K562 (cell line): ENCODE measurements at regions not wholly inside any gene's neighbourhood (a gene's known extent, or its start where the extent isn't known, plus 50 kb on each side); places are given as distances from the start of the nearest gene placed in this dataset.

Experiments
- ATAC-seq: fragments of 200-7000 bp; cut with Tn5 transposase; 3 replicates; pipeline ENCODE4 v1.9.1; 2020; ENCODE audit warnings: moderate library complexity
- BruUV-seq: library from RNA; stranded (reverse); fragments of 400-500 nt; replicated peaks from 2 replicates; lab custom pipeline; 2021; lab: Mats Ljungman, UMichigan
- CTCF ChIA-PET: fragments of 300-600 bp; formaldehyde crosslinking; extraction: SDS; loops from one replicate; lab custom pipeline; 2021; ENCODE audit warnings: low intra/inter-chr PET ratio; lab: Yijun Ruan, JAX
- POLR2A ChIA-PET: fragments of 300-600, 350-650 bp; sonication (Branson Sonifier 250); formaldehyde crosslinking; extraction: SDS; loops from one replicate; lab custom pipeline; 2021; ENCODE audit warnings: antibody characterized with exemption, inconsistent platforms; lab: Yijun Ruan, JAX
- DNase-seq, 4 experiments: peaks; one replicate each; pipeline versions ENCODE4 v3.0.0 to v3.0.0-alpha.2; 2011 to 2018; ENCODE audit warnings: low spot score in 3 of 4, mixed read lengths in 3 of 4; ENCODE audit errors: extremely low read depth in 1 of 4
- FAIRE-seq: peaks from 2 replicates; lab custom pipeline; 2011; peaks lifted over from hg19 to GRCh38; lab: Jason Lieb, UNC
- H2AFZ ChIP-seq: 2 replicates; pipeline ENCODE4 v1.6.0; 2011; ENCODE audit warnings: low read depth, low read length, control low read depth, inconsistent platforms
- H3K27ac ChIP-seq: fragments of 200-600 bp; 3 replicates; pipeline ENCODE4 v1.8.0; 2011; ENCODE audit warnings: low read depth, mild to moderate bottlenecking, control low read depth, inconsistent platforms, low read length, moderate library complexity, mixed read lengths; ENCODE audit errors: extremely low read depth
- H3K27me3 ChIP-seq, 2 experiments: fragments of 300-600 bp in 1 of 2; 2 replicates in 1 of 2; 3 replicates in 1 of 2; pipeline versions ENCODE4 v1.6.0 to v1.8.0; 2011; ENCODE audit warnings: inconsistent platforms in 2 of 2, low read length in 2 of 2, mild to moderate bottlenecking in 1 of 2, mixed read lengths in 1 of 2, moderate library complexity in 1 of 2; ENCODE audit not compliant: control insufficient read depth in 2 of 2, insufficient read depth in 2 of 2
- H3K36me3 ChIP-seq: fragments of 300-600 bp; 3 replicates; pipeline ENCODE4 v1.8.0; 2011; ENCODE audit warnings: mild to moderate bottlenecking, low read length, inconsistent platforms; ENCODE audit not compliant: control insufficient read depth, insufficient read depth
- H3K4me1 ChIP-seq, 2 experiments: fragments of 200-600 bp in 1 of 2; replicated peaks in 1 of 2; 2 replicates in 1 of 2; 3 replicates in 1 of 2; pipeline versions ENCODE4 v1.5.1 to v1.8.0; 2011; ENCODE audit warnings: inconsistent platforms in 2 of 2, low read length in 2 of 2, mild to moderate bottlenecking in 1 of 2, mixed read lengths in 1 of 2, moderate library complexity in 1 of 2; ENCODE audit not compliant: control insufficient read depth in 2 of 2, insufficient read depth in 2 of 2
- H3K4me2 ChIP-seq: 2 replicates; pipeline ENCODE4 v1.6.1; 2011; ENCODE audit warnings: low read length, control low read depth, inconsistent platforms, mixed read lengths; ENCODE audit not compliant: insufficient read depth
- H3K4me3 ChIP-seq: fragments of 200-600 bp; sonication (generic), shearing (Covaris generic); 2 replicates; pipeline ENCODE4 v1.5.1; 2016; ENCODE audit warnings: control low read depth, inconsistent platforms
- H3K79me2 ChIP-seq: fragments of 200-600 bp; 3 replicates; pipeline ENCODE4 v1.8.0; 2011; ENCODE audit warnings: low read length, inconsistent platforms; ENCODE audit not compliant: control insufficient read depth, insufficient read depth
- H3K9ac ChIP-seq, 2 experiments: 2 replicates each; pipeline versions ENCODE4 v1.6.0 to v1.6.1; 2011; ENCODE audit warnings: low read depth in 2 of 2, low read length in 2 of 2, control low read depth in 1 of 2, inconsistent platforms in 1 of 2, mild to moderate bottlenecking in 1 of 2, mixed read lengths in 1 of 2; ENCODE audit not compliant: insufficient read depth in 1 of 2
- H3K9me1 ChIP-seq: one replicate; pipeline ENCODE4 v1.6.0; 2011; ENCODE audit warnings: inconsistent platforms, mild to moderate bottlenecking, low read length, moderate library complexity; ENCODE audit not compliant: control insufficient read depth, insufficient read depth
- H3K9me3 ChIP-seq: replicated peaks from 2 replicates; pipeline ENCODE4 v1.5.1; 2011; ENCODE audit warnings: low read depth, low read length, inconsistent platforms; ENCODE audit not compliant: control insufficient read depth, insufficient read depth
- H4K20me1 ChIP-seq: replicated peaks from 2 replicates; pipeline ENCODE4 v1.6.1; 2011; ENCODE audit warnings: low read length, inconsistent platforms, mixed read lengths; ENCODE audit not compliant: control insufficient read depth, insufficient read depth
- CXXC5 ChIP-seq: fragments of 250-450 bp; sonication (Bioruptor Pico); IDR thresholded peaks from 2 replicates; pipeline ENCODE4 v1.8.0; 2022; ENCODE audit warnings: inconsistent platforms, mild to moderate bottlenecking, moderate library complexity
- HDAC6 ChIP-seq: IDR thresholded peaks from 2 replicates; pipeline ENCODE4 v1.6.1; 2012; ENCODE audit warnings: low read depth, mild to moderate bottlenecking, control low read depth, inconsistent platforms, low read length, moderate library complexity
- KDM4B ChIP-seq, 2 experiments: fragments of 450-650 bp in 1 of 2; sonication (generic) in 1 of 2; IDR thresholded peaks; 2 replicates each; pipeline ENCODE4 v1.6.1; 2016 to 2017; ENCODE audit warnings: borderline replicate concordance in 2 of 2, antibody characterized with exemption in 1 of 2, low read depth in 1 of 2, mild to moderate bottlenecking in 1 of 2
- MYNN ChIP-seq, 2 experiments: sonication (generic); formaldehyde crosslinking in 1 of 2; IDR thresholded peaks; 2 replicates each; pipeline versions ENCODE4 v1.5.0 to v1.6.1; 2016 to 2020; ENCODE audit warnings: antibody characterized with exemption in 1 of 2, missing genetic modification reagents in 1 of 2
- OTX1 ChIP-seq: fragments of 450-650 bp; formaldehyde crosslinking; IDR thresholded peaks from 2 replicates; pipeline ENCODE4 v1.4.0; 2022; ENCODE audit warnings: mild to moderate bottlenecking
- ZNF57 ChIP-seq: fragments of 450-650 bp; formaldehyde crosslinking; IDR thresholded peaks from 2 replicates; pipeline ENCODE4 v1.4.0; 2020; ENCODE audit warnings: mild to moderate bottlenecking, moderate library complexity
- WGBS: fragments of 100-300 bp; shearing (Covaris generic); methylation state at CpG from one replicate; pipeline ENCODE4 v1.1.6; 2016; ENCODE audit warnings: low coverage, mixed read lengths; ENCODE audit not compliant: insufficient coverage; ENCODE audit errors: missing lambda C conversion rate; 5-methylcytosine and 5-hydroxymethylcytosine counted together
- in situ Hi-C: fragments of 300-500 bp; cut with MboI; formaldehyde crosslinking; loops from 4 replicates; pipeline ENCODE4 v1.15.0; 2018; ENCODE audit warnings: inconsistent platforms, mixed read lengths
- intact Hi-C: fragments of 100-400 bp; cut with micrococcal nuclease; formaldehyde crosslinking; loops from 2 replicates; pipeline ENCODE4 v1.14.2; 2022

GRCh38 chr2:238638982-238639628, 208.8 kb upstream of the TWIST2 start:
- Histone ChIP-seq H3K27me3 (peaks cover 0 to 57% of the 10 kb centered on the region in 2 experiments; a peak in 3 of 5 replicates), H3K4me1 (no peaks in the 10 kb centered on the region), H3K4me3 (no peak overlapping the region), H2AFZ (no peak overlapping the region), H3K4me2 (no peak overlapping the region), H3K36me3 (no peaks in the 10 kb centered on the region), H4K20me1 (no peaks in the 10 kb centered on the region; the same call in 1 of the 2 replicates), H3K9me3 (no peaks in the 10 kb centered on the region), H3K27ac (no peak overlapping the region), H3K9ac (no peak overlapping the region), H3K9me1 (no peaks in the 10 kb centered on the region), H3K79me2 (no peaks in the 10 kb centered on the region)
- in situ Hi-C loops: no loop called here
- DNase-seq (no peak), ATAC-seq (no peak), FAIRE-seq (no peak)
- CTCF ChIA-PET: no interaction called here
- TF ChIP-seq OTX1 (CRISPR knock-in tag): no peak
- TF ChIP-seq MYNN (IDR thresholded peaks at IDR 0.05): no peak
- no peak for TF ChIP-seq MYNN (CRISPR knock-in tag; IDR thresholded peaks at IDR 0.05)
- TF ChIP-seq ZNF57 (CRISPR knock-in tag): no peak
- TF ChIP-seq HDAC6: no peak
- TF ChIP-seq CXXC5: no peak
- TF ChIP-seq KDM4B (IDR thresholded peaks at IDR 0.05; ENCODE audit: borderline replicate concordance in 2 of 2, low read depth in 1 of 2): no peak
- no TSS peak for BruUV-seq
- POLR2A ChIA-PET: no interaction called here
- WGBS: 1% methylated on average over 17 of the region's 17 CpGs
- intact Hi-C loops: no loop called here
